SK-N-MC (cell line): ENCODE measurements at regions not wholly inside any gene's neighbourhood (a gene's known extent, or its start where the extent isn't known, plus 50 kb on each side); places are given as distances from the start of the nearest gene placed in this dataset.
A peak's percentile ranks its signal among the peaks of the same experiment; 100 is the strongest.

Source experiments
- DNase-seq: peaks from one replicate; pipeline ENCODE4 v3.0.0-alpha.2; 2011; ENCODE audit warnings: low read depth, low spot score
- H3K27ac ChIP-seq: fragments of 200-600 bp; sonication (generic); 2 replicates; pipeline ENCODE4 v1.5.1; 2016; ENCODE audit warnings: mixed run types
- H3K36me3 ChIP-seq: fragments of 200-600 bp; sonication (generic); 2 replicates; pipeline ENCODE4 v1.6.1; 2017; ENCODE audit warnings: antibody characterized with exemption, low read length, mixed read lengths; ENCODE audit not compliant: insufficient read depth
- H3K4me3 ChIP-seq: fragments of 200-600 bp; sonication (generic); 2 replicates; pipeline ENCODE4 v1.5.1; 2016
- H3K9ac ChIP-seq: fragments of 200-600 bp; sonication (generic); 2 replicates; pipeline ENCODE4 v1.8.0; 2017; ENCODE audit warnings: mixed run types, mixed read lengths; ENCODE audit not compliant: insufficient read length
- H3K9me3 ChIP-seq: fragments of 200-600 bp; sonication (generic); 2 replicates; pipeline ENCODE4 v1.6.1; 2017; ENCODE audit warnings: low read depth, mild to moderate bottlenecking, antibody characterized with exemption, low read length, moderate library complexity, mixed read lengths
- EZH2 ChIP-seq: fragments of 200-600 bp; sonication (generic); IDR thresholded peaks from one replicate; pipeline ENCODE4 v1.6.1; 2017; ENCODE audit warnings: antibody characterized with exemption
- FOXP2 ChIP-seq: optimal IDR thresholded peaks from 2 replicates; pipeline ENCODE3; 2011; ENCODE audit warnings: mild to moderate bottlenecking, moderate library complexity; ENCODE audit not compliant: insufficient read depth; ENCODE audit errors: extremely low read length, control extremely low read depth
- POLR2AphosphoS5 ChIP-seq: IDR thresholded peaks from 2 replicates; pipeline ENCODE4 v1.6.1; 2012; ENCODE audit warnings: mild to moderate bottlenecking, low read depth, low read length, borderline replicate concordance

- Histone ChIP-seq H3K27ac (no peak overlapping the region), H3K4me3 (peak overlapping the region; percentile 45)
- DNase-seq = peak; percentile 80
Observed at GRCh38 chr13:99436686-99437416, 64.4 kb upstream of the TM9SF2 start.

GRCh38 chr13:99439048-99439447 lies 62.2 kb upstream of the TM9SF2 start:
- DNase-seq = no peak
- Histone ChIP-seq H3K9me3 (no peaks in the 10 kb centered on the region), H3K36me3 (no peaks in the 10 kb centered on the region), H3K9ac (no peak overlapping the region), H3K27ac (no peak overlapping the region), H3K4me3 (no peak overlapping the region)
- TF ChIP-seq EZH2 = no peak
- TF ChIP-seq FOXP2 = no peak
- TF ChIP-seq POLR2AphosphoS5 = no peak

More at GRCh38 chr13:99436686-99437416, 64.4 kb upstream of the TM9SF2 start:
- TF ChIP-seq EZH2 (no peak), POLR2AphosphoS5 (no peak), FOXP2 (no peak)
- Histone ChIP-seq H3K9ac (no peak overlapping the region), H3K36me3 (no peaks in the 10 kb centered on the region), H3K9me3 (no peaks in the 10 kb centered on the region)

DNA sequence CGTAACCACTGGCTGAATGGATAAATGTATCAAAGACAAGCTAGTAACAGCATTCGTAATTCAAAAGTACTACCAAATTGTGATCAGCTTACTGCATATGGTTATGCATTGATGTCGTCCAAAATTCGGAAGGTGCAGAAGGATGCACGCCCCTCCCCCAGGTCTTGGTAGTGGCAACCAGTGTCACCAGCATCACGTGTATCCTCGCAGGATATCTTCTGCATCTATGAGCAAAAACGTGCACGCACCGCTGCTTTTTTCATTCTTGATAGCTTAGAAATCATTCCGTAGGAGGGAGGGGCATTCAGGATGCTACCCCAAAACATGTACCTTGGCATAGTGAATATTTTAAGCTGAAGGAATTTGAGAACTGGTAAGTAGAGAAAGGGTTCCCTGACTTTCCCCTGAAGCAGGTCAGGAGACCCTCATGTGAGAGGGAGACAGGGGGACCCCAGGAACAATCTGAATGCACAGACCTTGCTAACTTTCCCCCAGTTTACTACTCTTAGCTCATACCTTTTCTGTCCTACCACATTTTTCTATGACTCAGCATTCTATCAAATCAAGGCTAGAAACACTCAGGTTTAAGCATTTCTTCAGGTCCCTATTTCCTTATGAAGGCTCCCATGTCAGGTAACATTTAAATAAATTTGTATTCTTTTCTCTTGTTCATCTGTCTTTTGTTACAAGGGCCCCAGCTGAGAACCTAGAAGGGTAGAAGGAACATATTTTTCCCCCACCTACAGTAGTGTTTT lies 61.2 kb upstream of the TM9SF2 start:
- Histone ChIP-seq H3K36me3 (no peaks in the 10 kb centered on the region), H3K9me3 (no peaks in the 10 kb centered on the region), H3K9ac (no peak overlapping the region), H3K27ac (no peak overlapping the region), H3K4me3 (no peak overlapping the region)
- DNase-seq = no peak
- TF ChIP-seq FOXP2 = no peak

GRCh38 chr13:99442273-99442895 lies 58.9 kb upstream of the TM9SF2 start:
- no peak overlapping the region for H3K9ac ChIP-seq
- no peak for TF ChIP-seq POLR2AphosphoS5
- TF ChIP-seq EZH2 = no peak
- TF ChIP-seq FOXP2 = no peak
- H3K4me3 ChIP-seq = no peak overlapping the region; the same call in 1 of the 2 replicates
- H3K36me3 ChIP-seq = no peaks in the 10 kb centered on the region
- H3K27ac ChIP-seq = no peak overlapping the region
- DNase-seq = peak; percentile 59
- H3K9me3 ChIP-seq = no peaks in the 10 kb centered on the region

DNA sequence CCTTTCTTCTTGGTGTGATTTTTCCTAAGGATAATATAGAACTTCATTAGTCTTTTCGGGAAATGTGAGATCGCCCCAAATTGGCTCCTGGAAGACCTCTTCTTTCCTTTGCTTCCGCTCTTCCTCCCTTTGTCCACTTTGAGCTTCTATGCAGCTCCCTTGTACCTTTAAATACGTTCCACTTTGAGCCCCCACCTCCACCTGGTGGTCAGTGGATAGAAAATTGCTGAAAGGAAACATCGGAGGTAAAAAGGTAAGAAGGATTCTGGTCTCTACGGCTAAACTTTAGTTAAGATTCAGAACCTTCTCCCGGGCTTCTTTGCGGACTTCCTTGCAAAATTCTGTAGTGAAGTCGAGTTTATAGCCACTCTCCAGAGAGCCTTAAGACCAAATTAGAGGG lies 55.0 kb upstream of the TM9SF2 start:
- Histone ChIP-seq H3K36me3 (no peaks in the 10 kb centered on the region), H3K9me3 (no peaks in the 10 kb centered on the region), H3K4me3 (no peak overlapping the region), H3K9ac (no peak overlapping the region), H3K27ac (no peak overlapping the region)
- DNase-seq = no peak
- no peak for TF ChIP-seq EZH2
- TF ChIP-seq FOXP2 = no peak
- no peak for TF ChIP-seq POLR2AphosphoS5

DNA sequence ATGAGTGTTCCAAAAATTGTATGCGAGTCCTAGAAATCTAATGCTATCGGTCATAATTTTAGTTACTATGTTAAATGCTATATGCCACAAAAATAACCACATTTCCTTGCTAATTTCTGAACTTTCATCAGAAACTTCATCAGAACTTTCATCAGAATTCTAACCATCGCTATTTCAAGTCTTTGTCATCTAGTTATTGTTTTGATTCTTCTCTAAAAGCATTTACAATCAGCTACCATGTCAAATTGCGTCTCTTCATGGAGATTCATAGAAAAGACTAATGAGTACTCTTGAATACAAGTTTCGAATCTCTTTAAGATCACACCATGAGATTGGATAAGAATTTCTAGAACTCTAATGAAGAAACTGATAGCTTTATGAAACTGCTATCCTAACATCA lies 52.7 kb upstream of the TM9SF2 start:
- no peak for TF ChIP-seq EZH2
- no peak for TF ChIP-seq POLR2AphosphoS5
- TF ChIP-seq FOXP2 = no peak
- H3K4me3 ChIP-seq = no peak overlapping the region
- no peaks in the 10 kb centered on the region for H3K9me3 ChIP-seq
- no peak overlapping the region for H3K9ac ChIP-seq
- no peak overlapping the region for H3K27ac ChIP-seq
- DNase-seq = no peak
- H3K36me3 ChIP-seq = no peaks in the 10 kb centered on the region

DNA sequence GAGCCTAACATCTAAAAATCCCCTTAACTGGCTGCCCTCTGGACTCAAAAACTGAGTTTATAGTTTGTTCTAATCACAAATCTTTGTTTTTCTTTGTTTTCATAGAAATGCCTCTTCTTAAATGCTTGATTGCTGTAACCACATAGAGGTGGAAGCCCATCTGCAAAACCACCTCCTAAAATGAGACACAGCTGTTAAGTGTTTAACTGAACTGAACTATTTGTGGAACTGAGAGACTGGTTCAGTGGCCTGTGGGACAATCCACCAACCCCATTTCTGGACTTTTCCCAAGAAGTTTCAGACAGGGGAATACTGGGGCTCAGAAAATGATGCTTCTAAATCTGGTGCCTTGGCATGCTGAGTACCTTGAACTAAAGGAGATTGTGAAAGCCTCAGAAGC lies 50.9 kb upstream of the TM9SF2 start:
- Histone ChIP-seq H3K4me3 (no peak overlapping the region), H3K27ac (no peak overlapping the region), H3K9ac (no peak overlapping the region), H3K9me3 (no peaks in the 10 kb centered on the region), H3K36me3 (no peaks in the 10 kb centered on the region)
- TF ChIP-seq EZH2 = no peak
- no peak for TF ChIP-seq FOXP2
- TF ChIP-seq POLR2AphosphoS5 = no peak
- no peak for DNase-seq
